ENCODE measurements at regions not wholly inside any gene's neighbourhood (a gene's known extent, or its start where the extent isn't known, plus 50 kb on each side); places are given as distances from the start of the nearest gene placed in this dataset.

GRCh38 chr5:23730023-23730422 is 222.6 kb downstream of the PRDM9 start:
- TF ChIP-seq EGR1 (IDR thresholded peaks at IDR 0.05) (no peak), REST (IDR thresholded peaks at IDR 0.05; ENCODE audit: low read depth) (no peak), EP300 (IDR thresholded peaks at IDR 0.05; ENCODE audit: borderline replicate concordance) (no peak), RAD21 (IDR thresholded peaks at IDR 0.05; ENCODE audit: low read depth) (no peak), FOXM1 (IDR thresholded peaks at IDR 0.05; ENCODE audit: borderline replicate concordance, low read depth) (no peak), USF1 (IDR thresholded peaks at IDR 0.05) (no peak), YY1 (IDR thresholded peaks at IDR 0.05; ENCODE audit: low read depth) (no peak), ZBTB7A (IDR thresholded peaks at IDR 0.05; ENCODE audit: low read depth) (no peak)
